Lung (tissue), 11 donors: ENCODE measurements at regions not wholly inside any gene's neighbourhood (a gene's known extent, or its start where the extent isn't known, plus 50 kb on each side); places are given as distances from the start of the nearest gene placed in this dataset.
A peak's percentile ranks its signal among the peaks of the same experiment; 100 is the strongest.

Source experiments
- ATAC-seq: fragments of 200-7000 bp; cut with Tn5 transposase; one replicate; pipeline ENCODE4 v1.9.1; 2020; ENCODE audit warnings: moderate number of reproducible peaks; ENCODE audit not compliant: insufficient read depth, low FRiP score
- DNase-seq, 3 donors: peaks; one replicate each; pipeline ENCODE4 v3.0.0-alpha.2; 2013 to 2017
- H3K27ac ChIP-seq, 2 donors: one replicate each; pipeline ENCODE4 v1.5.1; 2013; ENCODE audit warnings: mild to moderate bottlenecking in 2 of 2, moderate library complexity in 2 of 2, control low read depth in 1 of 2, inconsistent platforms in 1 of 2, low read depth in 1 of 2, low read length in 1 of 2
- H3K27me3 ChIP-seq, 3 donors: one replicate each; pipeline ENCODE4 v1.5.1; 2013; ENCODE audit warnings: low read length in 2 of 3; ENCODE audit not compliant: control insufficient read depth in 3 of 3, insufficient read depth in 3 of 3
- H3K36me3 ChIP-seq, 4 donors: one replicate each; pipeline ENCODE4 v1.5.1; 2013; ENCODE audit warnings: low read length in 4 of 4, mild to moderate bottlenecking in 1 of 4, moderate library complexity in 1 of 4; ENCODE audit not compliant: control insufficient read depth in 4 of 4, insufficient read depth in 4 of 4
- H3K4me1 ChIP-seq, 5 donors: one replicate each; pipeline ENCODE4 v1.5.1; 2013; ENCODE audit warnings: low read length in 5 of 5, mild to moderate bottlenecking in 2 of 5, moderate library complexity in 1 of 5; ENCODE audit not compliant: control insufficient read depth in 5 of 5, insufficient read depth in 5 of 5
- H3K4me3 ChIP-seq: one replicate; pipeline ENCODE4 v1.5.1; 2013; ENCODE audit warnings: mild to moderate bottlenecking, control low read depth, moderate library complexity
- H3K9ac ChIP-seq, 2 donors: one replicate each; pipeline ENCODE4 v1.5.1; 2013; ENCODE audit warnings: low read length in 2 of 2, control low read depth in 1 of 2; ENCODE audit not compliant: insufficient read depth in 1 of 2
- H3K9me3 ChIP-seq, 4 donors: one replicate each; pipeline ENCODE4 v1.5.1; 2013; ENCODE audit warnings: low read length in 3 of 4, mild to moderate bottlenecking in 1 of 4, moderate library complexity in 1 of 4; ENCODE audit not compliant: control insufficient read depth in 4 of 4, insufficient read depth in 3 of 4
- CTCF ChIP-seq: IDR thresholded peaks from 2 replicates; pipeline ENCODE4 v1.5.1; 2012; ENCODE audit warnings: mild to moderate bottlenecking; ENCODE audit errors: control extremely low read depth, extremely low read depth
- WGBS, 2 donors: extraction: QIAGEN DNeasy Blood & Tissue Kit; methylation state at CpG; one replicate each; pipeline ENCODE4 v1.1.7; 2013; 5-methylcytosine and 5-hydroxymethylcytosine counted together
- donor health status: control.
- donor health status: control.
- donor health status: Bipolar disorder and iron deficiency.
- donor health status: healthy.
- donor health status: DM: yes; HTN: yes; CAD: no.

GRCh38 chr4:38279077-38279476 is 318.9 kb downstream of the PTTG2 start:
- Histone ChIP-seq H3K4me1 (peaks cover 0 to 7% (median 3%) of the 10 kb centered on the region in 5 donors), H3K9ac (no peak overlapping the region)
- 86 to 97% methylated on average over 8 of the region's 8 CpGs for WGBS, 2 donors

GRCh38 chr4:38279650-38280322 is 319.6 kb downstream of the PTTG2 start:
- no peak overlapping the region for H3K4me3 ChIP-seq
- H3K36me3 ChIP-seq, result no peaks in the 10 kb centered on the region
- ATAC-seq (no peak), DNase-seq (peak; percentile 44 to 71 (median 55))
- H3K4me1 ChIP-seq, result peaks cover 0 to 7% (median 3%) of the 10 kb centered on the region in 5 donors
- H3K27ac ChIP-seq, result no peak overlapping the region
- no peaks in the 10 kb centered on the region for H3K9me3 ChIP-seq
- no peaks in the 10 kb centered on the region for H3K27me3 ChIP-seq
- H3K9ac ChIP-seq, result no peak overlapping the region
- no peak for TF ChIP-seq CTCF
- 75 to 90% methylated on average over 9 of the region's 9 CpGs for WGBS, 2 donors

More at GRCh38 chr4:38279077-38279476, 318.9 kb downstream of the PTTG2 start:
- no peaks in the 10 kb centered on the region for H3K9me3 ChIP-seq
- DNase-seq (no peak), ATAC-seq (no peak)
- no peak overlapping the region for H3K4me3 ChIP-seq
- TF ChIP-seq CTCF, result no peak
- no peaks in the 10 kb centered on the region for H3K36me3 ChIP-seq
- H3K27ac ChIP-seq, result no peak overlapping the region
- H3K27me3 ChIP-seq, result no peaks in the 10 kb centered on the region

GRCh38 chr4:38280323-38280706 is 320.1 kb downstream of the PTTG2 start:
- no peaks in the 10 kb centered on the region for H3K27me3 ChIP-seq
- H3K9me3 ChIP-seq, result no peaks in the 10 kb centered on the region
- H3K9ac ChIP-seq, result no peak overlapping the region
- DNase-seq, result no peak
- no peak for TF ChIP-seq CTCF
- H3K4me3 ChIP-seq, result no peak overlapping the region
- WGBS, 2 donors, result 89 to 95% methylated on average over 4 of the region's 4 CpGs
- ATAC-seq, result no peak
- H3K4me1 ChIP-seq, result peaks cover 0 to 7% (median 3%) of the 10 kb centered on the region in 5 donors
- H3K36me3 ChIP-seq, result no peaks in the 10 kb centered on the region
- no peak overlapping the region for H3K27ac ChIP-seq
